Activated CD8-positive, alpha-beta memory T cell treated with anti-CD3 and anti-CD28 coated beads, Interleukin-2, amount 10 ng/mL, durations not matched to agents 7 days and 5 days (primary cell): ENCODE measurements at regions not wholly inside any gene's neighbourhood (a gene's known extent, or its start where the extent isn't known, plus 50 kb on each side); places are given as distances from the start of the nearest gene placed in this dataset.

ENCODE experiments used
- ATAC-seq: fragments of 150-1000 bp; cut with Tn5 transposase; one replicate; pipeline ENCODE4 v1.10.0; 2021; ENCODE audit warnings: moderate library complexity
- CTCF ChIA-PET: fragments of 350-600 bp; sonication (Branson Sonifier 250); formaldehyde crosslinking; loops from one replicate; lab custom pipeline; 2021; ENCODE audit warnings: antibody characterized with exemption; lab: Charles Lee
- DNase-seq: peaks from one replicate; pipeline ENCODE4 v3.0.0-alpha.2; 2020
- H3K27ac Mint-ChIP-seq: one replicate; pipeline ENCODE4 v1.8.0; 2021; ENCODE audit warnings: mild to moderate bottlenecking, mixed read lengths
- H3K27me3 Mint-ChIP-seq: one replicate; pipeline ENCODE4 v1.8.0; 2021; ENCODE audit warnings: mixed read lengths
- H3K36me3 Mint-ChIP-seq: one replicate; pipeline ENCODE4 v1.8.0; 2021; ENCODE audit warnings: mild to moderate bottlenecking, mixed read lengths
- H3K4me1 Mint-ChIP-seq: one replicate; pipeline ENCODE4 v1.8.0; 2021; ENCODE audit warnings: mixed read lengths
- H3K4me3 Mint-ChIP-seq: one replicate; pipeline ENCODE4 v1.8.0; 2021; ENCODE audit warnings: mild to moderate bottlenecking, moderate library complexity, mixed read lengths
- H3K9me3 Mint-ChIP-seq: one replicate; pipeline ENCODE4 v1.8.0; 2022; ENCODE audit warnings: low read depth, mixed read lengths

- H3K4me3 Mint-ChIP-seq, result no peak overlapping the region
- no peak for ATAC-seq
Measured at GRCh38 chr1:96048572-96049212, 672.9 kb upstream of the PTBP2 start.

GRCh38 chr1:96049759-96050409, 671.7 kb upstream of the PTBP2 start:
- Mint-ChIP-seq H3K4me3 (no peak overlapping the region), H3K27me3 (no peaks in the 10 kb centered on the region), H3K9me3 (peaks cover 7% of the 10 kb centered on the region), H3K27ac (no peak overlapping the region), H3K36me3 (no peaks in the 10 kb centered on the region), H3K4me1 (no peaks in the 10 kb centered on the region)
- ATAC-seq, result no peak
- CTCF ChIA-PET, result no interaction called here
- no peak for DNase-seq

More at GRCh38 chr1:96048572-96049212, 672.9 kb upstream of the PTBP2 start:
- H3K9me3 Mint-ChIP-seq, result peaks cover 7% of the 10 kb centered on the region
- no peak overlapping the region for H3K27ac Mint-ChIP-seq
- H3K4me1 Mint-ChIP-seq, result no peaks in the 10 kb centered on the region
- no peak for DNase-seq
- no peaks in the 10 kb centered on the region for H3K36me3 Mint-ChIP-seq
- CTCF ChIA-PET, result no interaction called here
- no peaks in the 10 kb centered on the region for H3K27me3 Mint-ChIP-seq

GRCh38 chr1:96059276-96059675, 662.3 kb upstream of the PTBP2 start:
- ATAC-seq (no peak), DNase-seq (no peak)
- Mint-ChIP-seq H3K36me3 (no peaks in the 10 kb centered on the region), H3K9me3 (peaks cover 3% of the 10 kb centered on the region), H3K27ac (no peak overlapping the region), H3K27me3 (no peaks in the 10 kb centered on the region), H3K4me1 (no peaks in the 10 kb centered on the region), H3K4me3 (no peak overlapping the region)
- CTCF ChIA-PET, result no interaction called here

GRCh38 chr1:96059736-96060135, 661.8 kb upstream of the PTBP2 start:
- ATAC-seq, result no peak
- no peaks in the 10 kb centered on the region for H3K4me1 Mint-ChIP-seq
- H3K9me3 Mint-ChIP-seq, result peaks cover 3% of the 10 kb centered on the region
- no peak overlapping the region for H3K4me3 Mint-ChIP-seq
- no peak for DNase-seq
- H3K27me3 Mint-ChIP-seq, result no peaks in the 10 kb centered on the region
- CTCF ChIA-PET, result no interaction called here
- H3K27ac Mint-ChIP-seq, result no peak overlapping the region
- no peaks in the 10 kb centered on the region for H3K36me3 Mint-ChIP-seq

GRCh38 chr1:96060621-96061020, 661.0 kb upstream of the PTBP2 start:
- Mint-ChIP-seq H3K36me3 (no peaks in the 10 kb centered on the region), H3K9me3 (peaks cover 3% of the 10 kb centered on the region), H3K4me3 (no peak overlapping the region), H3K27ac (no peak overlapping the region), H3K27me3 (no peaks in the 10 kb centered on the region), H3K4me1 (no peaks in the 10 kb centered on the region)
- DNase-seq (no peak), ATAC-seq (no peak)
- CTCF ChIA-PET, result no interaction called here

- CTCF ChIA-PET, result no interaction called here
- ATAC-seq, result no peak
- no peak for DNase-seq
- Mint-ChIP-seq H3K36me3 (no peaks in the 10 kb centered on the region), H3K27ac (no peak overlapping the region), H3K4me3 (no peak overlapping the region), H3K27me3 (no peaks in the 10 kb centered on the region), H3K4me1 (no peaks in the 10 kb centered on the region), H3K9me3 (peaks cover 7% of the 10 kb centered on the region)
Measured at GRCh38 chr1:96072021-96072420, 649.6 kb upstream of the PTBP2 start.

DNA sequence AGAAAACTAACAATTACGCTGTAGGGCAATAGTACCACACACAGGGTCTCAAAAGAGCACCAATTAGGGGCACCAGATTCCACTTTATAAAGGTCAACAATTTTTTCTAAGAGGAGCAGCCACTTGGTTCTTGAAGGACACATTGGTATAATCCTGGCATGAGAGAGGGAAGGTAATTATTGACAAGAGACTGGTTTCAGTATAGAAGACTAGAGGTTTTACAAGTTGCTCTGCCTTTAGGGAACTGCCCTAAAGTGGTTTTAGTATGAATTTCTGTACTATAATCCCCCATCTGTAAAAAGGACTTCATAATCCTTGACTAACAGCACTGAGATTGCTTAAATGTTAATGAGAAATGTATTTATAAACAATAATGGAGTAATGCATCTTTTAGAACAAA, 648.5 kb upstream of the PTBP2 start:
- CTCF ChIA-PET, result no interaction called here
- Mint-ChIP-seq H3K36me3 (no peaks in the 10 kb centered on the region), H3K4me1 (no peaks in the 10 kb centered on the region), H3K27ac (no peak overlapping the region), H3K4me3 (no peak overlapping the region), H3K9me3 (peaks cover 7% of the 10 kb centered on the region), H3K27me3 (no peaks in the 10 kb centered on the region)
- no peak for ATAC-seq
- DNase-seq, result no peak

DNA sequence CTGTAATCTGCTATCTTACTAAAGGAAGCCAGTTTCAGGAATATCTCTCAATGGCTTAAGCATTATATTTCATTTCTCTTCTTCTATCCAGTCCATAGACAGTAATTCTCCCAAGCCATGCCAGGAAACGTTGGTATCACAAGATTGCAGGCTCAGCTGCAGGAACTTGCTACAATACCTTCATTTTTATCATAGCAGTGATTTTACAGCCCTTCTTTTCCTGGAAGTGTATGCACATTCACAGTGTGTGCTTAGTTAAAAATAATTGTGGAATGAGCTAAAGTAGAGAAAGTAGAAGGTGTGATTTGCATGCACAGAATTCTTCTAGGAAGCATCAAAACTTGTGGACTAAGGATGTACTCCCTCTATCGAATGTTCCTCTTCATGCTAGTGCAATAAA, 647.2 kb upstream of the PTBP2 start:
- no peaks in the 10 kb centered on the region for H3K4me1 Mint-ChIP-seq
- H3K36me3 Mint-ChIP-seq, result no peaks in the 10 kb centered on the region
- ATAC-seq (no peak), DNase-seq (no peak)
- H3K4me3 Mint-ChIP-seq, result no peak overlapping the region
- no peaks in the 10 kb centered on the region for H3K27me3 Mint-ChIP-seq
- CTCF ChIA-PET, result no interaction called here
- H3K27ac Mint-ChIP-seq, result no peak overlapping the region
- peaks cover 7% of the 10 kb centered on the region for H3K9me3 Mint-ChIP-seq

DNA sequence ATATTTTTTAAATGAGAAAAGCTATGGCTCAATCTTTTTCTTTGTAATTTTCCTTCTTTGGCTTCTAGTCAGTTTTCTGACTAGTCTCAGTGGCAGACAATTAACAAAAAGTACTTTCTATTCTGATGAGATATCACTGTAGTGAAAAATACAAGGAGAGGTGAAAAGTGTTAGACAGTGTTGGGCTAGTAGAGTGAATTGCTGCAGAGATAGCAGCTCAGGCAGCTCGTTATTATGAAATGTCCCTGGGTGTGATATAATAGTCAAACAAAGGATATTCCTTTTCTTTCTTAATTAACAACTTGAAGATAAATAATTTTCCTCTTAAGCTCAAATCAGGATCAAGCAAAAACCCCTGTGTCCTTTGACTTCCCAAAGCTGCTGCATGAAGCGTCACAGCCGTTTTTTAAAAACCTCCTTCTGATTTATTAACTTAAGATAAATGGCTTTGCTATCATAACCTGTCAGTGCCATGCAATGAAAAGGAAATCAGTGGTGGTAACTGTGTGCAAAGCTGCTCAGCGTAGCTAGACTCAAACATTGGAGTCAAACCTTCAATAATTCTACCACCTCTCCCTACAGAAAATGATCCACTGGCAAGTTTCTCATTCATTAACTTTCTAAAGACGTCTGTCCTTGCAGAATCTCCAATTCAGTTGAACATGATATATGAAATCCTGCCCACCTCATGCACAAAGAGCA, 646.6 kb upstream of the PTBP2 start:
- Mint-ChIP-seq H3K27me3 (no peaks in the 10 kb centered on the region), H3K27ac (no peak overlapping the region), H3K4me1 (no peaks in the 10 kb centered on the region), H3K36me3 (no peaks in the 10 kb centered on the region), H3K9me3 (peaks cover 8% of the 10 kb centered on the region), H3K4me3 (no peak overlapping the region)
- no peak for ATAC-seq
- CTCF ChIA-PET, result no interaction called here
- no peak for DNase-seq

DNA sequence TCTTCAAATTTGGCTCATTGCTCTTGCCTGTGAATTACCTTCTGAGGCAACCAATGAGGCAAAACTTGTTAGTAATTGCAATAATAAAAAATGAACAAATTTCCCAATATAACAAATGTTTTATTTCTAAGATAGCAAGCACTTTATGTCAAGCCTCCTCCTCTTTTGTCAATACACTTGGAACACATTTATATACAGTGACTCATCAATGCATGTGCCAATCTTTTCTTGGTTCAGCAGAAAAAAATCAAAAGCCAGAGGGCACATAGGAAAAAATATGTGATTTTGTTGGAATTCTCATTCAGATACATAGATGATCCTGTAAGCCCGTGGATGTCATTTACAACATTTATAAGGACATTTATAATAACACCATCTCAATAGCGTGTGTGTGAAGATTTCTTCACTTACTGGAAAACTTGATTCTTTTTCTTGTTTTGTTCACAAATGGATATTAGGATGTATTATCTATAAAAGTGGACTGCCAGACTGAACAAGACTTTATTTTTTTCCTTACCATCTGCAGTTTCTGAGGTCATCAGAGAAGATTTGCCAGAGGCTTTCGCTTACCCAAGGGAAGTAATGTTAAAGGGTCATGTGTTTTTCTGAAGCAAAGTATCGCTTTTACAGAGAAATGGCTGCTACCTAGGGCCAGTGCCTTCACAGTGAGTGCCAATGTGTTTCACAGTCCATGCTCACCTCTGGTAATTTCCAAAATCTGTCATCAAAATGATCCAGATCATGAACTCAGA, 645.7 kb upstream of the PTBP2 start:
- Mint-ChIP-seq H3K4me1 (no peaks in the 10 kb centered on the region), H3K27me3 (no peaks in the 10 kb centered on the region), H3K36me3 (no peaks in the 10 kb centered on the region)

DNA sequence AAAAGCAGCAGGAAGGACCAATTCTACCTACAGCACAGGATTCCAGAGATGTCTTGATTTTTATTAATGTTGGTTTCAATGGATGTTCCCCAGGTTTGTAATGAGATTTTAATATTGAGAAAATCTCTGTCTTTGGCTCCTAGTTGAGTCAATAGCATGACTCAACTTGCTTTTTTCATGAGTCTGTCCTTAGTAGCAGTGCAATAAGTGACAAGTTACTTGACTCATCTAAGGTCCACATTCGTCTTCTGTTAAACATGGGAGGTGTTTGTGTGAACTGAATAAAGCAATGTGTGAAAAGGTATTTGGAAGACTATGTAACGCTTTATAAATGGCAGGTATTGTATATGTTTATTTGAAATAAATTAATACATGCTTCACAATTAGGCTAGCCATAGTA, 645.0 kb upstream of the PTBP2 start:
- CTCF ChIA-PET, result no interaction called here
- Mint-ChIP-seq H3K4me1 (no peaks in the 10 kb centered on the region), H3K27ac (no peak overlapping the region), H3K27me3 (no peaks in the 10 kb centered on the region), H3K4me3 (no peak overlapping the region), H3K36me3 (no peaks in the 10 kb centered on the region), H3K9me3 (peaks cover 4% of the 10 kb centered on the region)
- ATAC-seq (no peak), DNase-seq (no peak)

More for the DNA sequence above, 645.7 kb upstream of the PTBP2 start:
- DNase-seq (no peak), ATAC-seq (no peak)
- CTCF ChIA-PET, result no interaction called here
- no peak overlapping the region for H3K4me3 Mint-ChIP-seq
- H3K9me3 Mint-ChIP-seq, result peaks cover 7% of the 10 kb centered on the region
- no peak overlapping the region for H3K27ac Mint-ChIP-seq

DNA sequence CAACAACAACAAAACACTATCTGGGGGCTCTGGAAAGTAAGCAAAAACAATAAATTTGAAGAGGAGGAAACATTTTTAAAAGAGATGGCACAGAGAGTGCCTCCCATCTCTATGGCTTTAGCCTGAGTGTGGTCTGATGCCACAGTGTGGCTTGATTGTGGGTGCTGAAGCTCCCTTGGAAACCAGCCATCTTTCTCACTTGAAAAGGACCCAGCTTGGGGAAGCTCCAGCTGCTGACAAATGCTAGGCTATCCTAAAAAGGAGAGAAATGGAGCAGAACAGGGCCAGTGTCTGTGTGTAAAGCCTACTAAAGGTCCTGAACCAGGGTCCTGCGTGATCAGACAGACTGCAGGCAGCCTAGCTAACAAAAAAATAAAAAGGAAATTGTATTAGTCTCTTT, 642.0 kb upstream of the PTBP2 start:
- no peaks in the 10 kb centered on the region for H3K36me3 Mint-ChIP-seq
- DNase-seq, result no peak
- no peak overlapping the region for H3K4me3 Mint-ChIP-seq
- H3K4me1 Mint-ChIP-seq, result no peaks in the 10 kb centered on the region
- H3K9me3 Mint-ChIP-seq, result peaks cover 7% of the 10 kb centered on the region
- H3K27ac Mint-ChIP-seq, result no peak overlapping the region
- H3K27me3 Mint-ChIP-seq, result no peaks in the 10 kb centered on the region
- ATAC-seq, result no peak
- CTCF ChIA-PET, result no interaction called here

- DNase-seq, result no peak
- no peak for ATAC-seq
- CTCF ChIA-PET, result no interaction called here
- Mint-ChIP-seq H3K27me3 (no peaks in the 10 kb centered on the region), H3K9me3 (peaks cover 7% of the 10 kb centered on the region), H3K4me1 (no peaks in the 10 kb centered on the region), H3K27ac (no peak overlapping the region), H3K4me3 (no peak overlapping the region), H3K36me3 (no peaks in the 10 kb centered on the region)
Measured at GRCh38 chr1:96080925-96081324, 640.7 kb upstream of the PTBP2 start.
